SH-SY5Y (cell line): ENCODE measurements at regions not wholly inside any gene's neighbourhood (a gene's known extent, or its start where the extent isn't known, plus 50 kb on each side); places are given as distances from the start of the nearest gene placed in this dataset.

Experiments used
- GATA2 ChIP-seq: IDR thresholded peaks from 2 replicates; pipeline ENCODE4 v1.6.1; 2011; ENCODE audit warnings: mild to moderate bottlenecking, low read depth, low read length
- GATA3 ChIP-seq: IDR thresholded peaks from 2 replicates; pipeline ENCODE4 v1.6.1; 2011; ENCODE audit warnings: low read depth, mild to moderate bottlenecking, low read length, moderate library complexity

- TF ChIP-seq GATA3 (no peak), GATA2 (no peak)
These were observed 180.2 kb upstream of the N4BP1 start for GRCh38 chr16:48790151-48790550.
